Vagina (tissue), 2 donors: ENCODE measurements at regions not wholly inside any gene's neighbourhood (a gene's known extent, or its start where the extent isn't known, plus 50 kb on each side); places are given as distances from the start of the nearest gene placed in this dataset.

ENCODE experiments used
- DNase-seq, 2 donors: peaks; one replicate each; pipeline ENCODE4 v3.0.0-alpha.2; 2017; ENCODE audit errors: extremely low spot score in 2 of 2
- H3K27ac ChIP-seq: fragments of 200-600 bp; sonication (generic); one replicate; pipeline ENCODE4 v1.5.1; 2019
- H3K27me3 ChIP-seq: fragments of 200-600 bp; sonication (generic); one replicate; pipeline ENCODE4 v1.5.1; 2019
- H3K36me3 ChIP-seq, 2 donors: fragments of 200-600 bp; sonication (generic); one replicate each; pipeline ENCODE4 v1.5.1; 2017 to 2019
- H3K4me1 ChIP-seq: fragments of 200-600 bp; sonication (generic); one replicate; pipeline ENCODE4 v1.5.1; 2019
- H3K4me3 ChIP-seq, 2 donors: fragments of 200-600 bp; sonication (generic); 1 replicate in 1 of 2; 2 replicates in 1 of 2; pipeline ENCODE4 v1.5.1; 2016 to 2019
- H3K9me3 ChIP-seq: fragments of 200-600 bp; sonication (generic); one replicate; pipeline ENCODE4 v1.5.1; 2019
- CTCF ChIP-seq, 3 experiments: fragments of 450-650 bp in 2 of 3; fragments of 200-600 bp in 1 of 3; sonication (generic) in 1 of 3; IDR thresholded peaks; one replicate each; pipeline ENCODE4 v1.5.1; 2017 to 2019; ENCODE audit warnings: antibody characterized with exemption in 3 of 3, mild to moderate bottlenecking in 2 of 3, moderate library complexity in 2 of 3
- POLR2A ChIP-seq, 2 donors: fragments of 450-650 bp; IDR thresholded peaks; one replicate each; pipeline ENCODE4 v1.6.1; 2017; ENCODE audit warnings: antibody characterized with exemption in 2 of 2, mild to moderate bottlenecking in 2 of 2, moderate library complexity in 2 of 2
- POLR2AphosphoS5 ChIP-seq, 2 donors: sonication (generic); formaldehyde crosslinking; IDR thresholded peaks; one replicate each; pipeline ENCODE4 v1.9.0; 2017; ENCODE audit warnings: antibody characterized with exemption in 2 of 2, mild to moderate bottlenecking in 2 of 2, low read depth in 1 of 2; ENCODE audit not compliant: insufficient read depth in 1 of 2
- intact Hi-C: fragments of 100-400 bp; cut with DNase I; formaldehyde crosslinking; loops from one replicate; pipeline ENCODE4 v1.15.1; 2023

- intact Hi-C loops, result no loop called here
- no peak for DNase-seq
- Histone ChIP-seq H3K4me1 (no peaks in the 10 kb centered on the region), H3K27ac (no peak overlapping the region), H3K4me3 (no peak overlapping the region), H3K9me3 (no peaks in the 10 kb centered on the region), H3K36me3 (no peaks in the 10 kb centered on the region), H3K27me3 (no peaks in the 10 kb centered on the region)
- TF ChIP-seq POLR2A (IDR thresholded peaks at IDR 0.05) (no peak), CTCF (IDR thresholded peaks at IDR 0.05) (no peak), POLR2AphosphoS5 (IDR thresholded peaks at IDR 0.05; ENCODE audit: insufficient read depth in 1 of 2, low read depth in 1 of 2) (no peak)
Observed at GRCh38 chr2:57936216-57936615, 110.4 kb upstream of the VRK2 start.

- Histone ChIP-seq H3K4me1 (no peaks in the 10 kb centered on the region), H3K4me3 (no peak overlapping the region), H3K9me3 (no peaks in the 10 kb centered on the region), H3K27ac (no peak overlapping the region), H3K36me3 (no peaks in the 10 kb centered on the region), H3K27me3 (no peaks in the 10 kb centered on the region)
- intact Hi-C loops, result no loop called here
- no peak for DNase-seq
- TF ChIP-seq POLR2A (IDR thresholded peaks at IDR 0.05) (no peak), POLR2AphosphoS5 (IDR thresholded peaks at IDR 0.05; ENCODE audit: insufficient read depth in 1 of 2, low read depth in 1 of 2) (no peak), CTCF (IDR thresholded peaks at IDR 0.05) (no peak)
Observed at GRCh38 chr2:57937456-57937855, 109.2 kb upstream of the VRK2 start.

DNA sequence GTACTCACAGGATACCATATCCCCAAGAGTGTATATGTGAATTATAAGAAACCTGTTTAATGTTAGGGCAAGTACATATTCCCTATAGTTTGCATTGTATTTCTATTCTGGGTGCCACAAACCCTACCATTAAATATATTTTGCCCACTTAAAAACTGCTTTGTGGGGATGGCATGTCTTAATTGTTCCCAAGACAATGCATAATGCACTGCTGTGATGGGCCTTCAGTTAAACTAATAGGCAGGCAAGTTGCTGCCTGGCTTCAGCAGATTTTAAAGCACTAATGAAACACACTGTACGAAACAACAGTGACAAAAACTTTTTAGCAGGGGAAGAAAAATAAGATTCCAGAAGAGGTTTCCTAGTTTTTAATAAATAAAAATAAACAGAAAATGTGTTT is 104.8 kb upstream of the VRK2 start:
- intact Hi-C loops, result no loop called here
- Histone ChIP-seq H3K27me3 (no peaks in the 10 kb centered on the region), H3K4me3 (no peak overlapping the region), H3K4me1 (no peaks in the 10 kb centered on the region), H3K9me3 (no peaks in the 10 kb centered on the region), H3K36me3 (no peaks in the 10 kb centered on the region), H3K27ac (no peak overlapping the region)
- no peak for DNase-seq
- TF ChIP-seq CTCF (IDR thresholded peaks at IDR 0.05), result no peak
- TF ChIP-seq POLR2AphosphoS5 (IDR thresholded peaks at IDR 0.05; ENCODE audit: insufficient read depth in 1 of 2, low read depth in 1 of 2), result no peak
- TF ChIP-seq POLR2A (IDR thresholded peaks at IDR 0.05), result no peak

- H3K4me3 ChIP-seq, result no peak overlapping the region
- no peaks in the 10 kb centered on the region for H3K27me3 ChIP-seq
- intact Hi-C loops, result no loop called here
- H3K27ac ChIP-seq, result no peak overlapping the region
- H3K4me1 ChIP-seq, result no peaks in the 10 kb centered on the region
- no peaks in the 10 kb centered on the region for H3K9me3 ChIP-seq
- H3K36me3 ChIP-seq, result no peaks in the 10 kb centered on the region
- no peak for TF ChIP-seq POLR2A (IDR thresholded peaks at IDR 0.05)
- TF ChIP-seq POLR2AphosphoS5 (IDR thresholded peaks at IDR 0.05; ENCODE audit: insufficient read depth in 1 of 2, low read depth in 1 of 2), result no peak
- TF ChIP-seq CTCF (IDR thresholded peaks at IDR 0.05), result no peak
- DNase-seq, result no peak
Observed at GRCh38 chr2:57943315-57943714, 103.3 kb upstream of the VRK2 start.

DNA sequence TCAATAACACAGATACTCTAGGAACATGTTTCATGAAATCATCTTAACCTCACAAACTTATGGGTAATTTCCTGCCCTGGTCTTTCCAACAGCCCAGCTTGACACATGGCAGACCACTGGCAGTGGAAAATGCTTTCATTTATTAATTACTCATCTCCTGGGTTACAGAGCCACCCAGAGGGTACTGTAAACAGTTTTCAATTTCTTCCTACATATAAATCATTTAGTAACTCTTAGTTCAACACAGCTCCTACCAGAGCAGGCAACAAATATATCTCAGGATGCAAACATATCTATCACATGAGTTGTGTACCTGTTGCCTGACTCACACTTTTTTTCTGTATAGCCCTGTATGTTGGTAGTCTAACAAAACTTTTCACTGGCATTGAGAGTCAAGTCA is 99.2 kb upstream of the VRK2 start:
- no peak for TF ChIP-seq POLR2AphosphoS5 (IDR thresholded peaks at IDR 0.05; ENCODE audit: insufficient read depth in 1 of 2, low read depth in 1 of 2)
- intact Hi-C loops, result no loop called here
- Histone ChIP-seq H3K36me3 (no peaks in the 10 kb centered on the region), H3K9me3 (no peaks in the 10 kb centered on the region), H3K4me3 (no peak overlapping the region), H3K27ac (no peak overlapping the region), H3K27me3 (no peaks in the 10 kb centered on the region), H3K4me1 (no peaks in the 10 kb centered on the region)
- DNase-seq, result no peak

DNA sequence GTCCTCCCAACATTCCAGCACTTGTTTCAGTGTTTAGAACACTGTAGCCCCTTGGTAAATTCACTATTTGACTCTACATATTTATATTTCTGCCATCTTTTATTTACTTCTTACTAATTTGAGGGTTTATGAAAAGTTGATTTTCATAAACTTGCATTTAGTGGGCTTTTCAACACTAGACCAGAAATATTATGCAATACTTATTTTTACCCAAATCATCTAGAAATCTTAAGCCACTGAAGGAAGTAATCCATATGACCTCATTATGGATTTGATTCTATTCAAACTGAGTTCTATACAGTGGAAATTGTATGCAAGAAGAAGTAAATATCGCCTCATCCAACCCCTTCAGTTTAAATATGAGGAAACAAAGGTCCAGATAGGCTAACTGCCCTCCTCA is 92.6 kb upstream of the VRK2 start:
- intact Hi-C loops, result no loop called here
- H3K36me3 ChIP-seq, result no peaks in the 10 kb centered on the region
- no peaks in the 10 kb centered on the region for H3K27me3 ChIP-seq
- TF ChIP-seq CTCF (IDR thresholded peaks at IDR 0.05) (no peak), POLR2A (IDR thresholded peaks at IDR 0.05) (no peak), POLR2AphosphoS5 (IDR thresholded peaks at IDR 0.05; ENCODE audit: insufficient read depth in 1 of 2, low read depth in 1 of 2) (no peak)
- H3K9me3 ChIP-seq, result no peaks in the 10 kb centered on the region
- no peaks in the 10 kb centered on the region for H3K4me1 ChIP-seq
- no peak overlapping the region for H3K27ac ChIP-seq
- no peak overlapping the region for H3K4me3 ChIP-seq
- DNase-seq, result no peak
